ENCODE measurements at regions not wholly inside any gene's neighbourhood (a gene's known extent, or its start where the extent isn't known, plus 50 kb on each side); places are given as distances from the start of the nearest gene placed in this dataset.
A peak's percentile ranks its signal among the peaks of the same experiment; 100 is the strongest.

DNA sequence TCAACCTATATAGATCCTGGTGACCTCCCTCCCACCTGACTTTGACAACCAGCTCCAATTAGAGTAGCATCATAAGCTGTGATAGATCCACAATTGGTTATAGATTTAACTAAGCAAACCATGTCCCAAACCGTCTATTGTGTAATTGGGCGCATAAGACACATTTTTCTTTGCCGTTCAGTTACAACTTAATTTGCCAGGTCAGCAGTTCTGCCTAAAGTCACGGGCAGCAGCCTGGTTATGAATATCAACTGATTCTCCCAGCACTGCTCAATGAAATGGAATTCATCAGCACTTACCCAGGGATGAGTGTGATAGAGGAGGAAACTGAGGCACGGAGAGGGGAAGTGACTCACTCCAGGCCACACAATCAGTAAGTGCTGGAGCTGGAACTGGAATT lies 73.4 kb downstream of the KLHDC7A start:
- POLR2A ChIA-PET (ENCODE audit: unreplicated experiment): no interaction called here
- H4K20me1 ChIP-seq (ENCODE audit: insufficient read depth, low read length): no peaks in the 10 kb centered on the region
- no peak overlapping the region for H3K23ac ChIP-seq (ENCODE audit: low read depth, low read length)
- no peak overlapping the region for H3K18ac ChIP-seq (ENCODE audit: low read depth, low read length)
- ATAC-seq (ENCODE audit: low read depth): no peak
- in situ Hi-C loops (cut with MboI; ENCODE audit: low sequenced_read_pairs) (no loop called here), intact Hi-C loops (cut with micrococcal nuclease) (no loop called here), dilution Hi-C loops (cut with HindIII; ENCODE audit: low sequenced_read_pairs, unreplicated experiment) (no loop called here)
- DNase-seq: no peak
- no peak overlapping the region for H3K56ac ChIP-seq (ENCODE audit: extremely low read depth, insufficient read depth, low read length)
- no peak overlapping the region for H3K27ac ChIP-seq (ENCODE audit: insufficient read depth, low read length)
- no CpG with 5 or more reads among the region's 5 CpGs for WGBS, 2 experiments (ENCODE audit: extremely low coverage in 2 of 2, insufficient read length in 1 of 2)
- peaks cover 1% of the 10 kb centered on the region; the same call in 1 of the 2 replicates for H3K27me3 ChIP-seq (ENCODE audit: control insufficient read depth, insufficient read depth, low read length)
- H3K4me3 ChIP-seq (ENCODE audit: insufficient read depth, low read depth, low read length): no peak overlapping the region
- H3K4me1 ChIP-seq (ENCODE audit: control insufficient read depth, insufficient read depth, low read length): no peaks in the 10 kb centered on the region
- H3K36me3 ChIP-seq (ENCODE audit: control insufficient read depth, insufficient read depth, low read length): no peaks in the 10 kb centered on the region
- CTCF ChIA-PET: interaction anchor here (0.6 kb wide), 1 partner anchor 22 kb away, joined by 3 read pairs; no protein-coding TSS in a partner anchor
- no peak overlapping the region for H2AFZ ChIP-seq (replicated peaks; ENCODE audit: low read length, poor library complexity)
- H4K91ac ChIP-seq (ENCODE audit: insufficient read depth, low read depth, low read length): no peak overlapping the region
- no peak overlapping the region for H4K8ac ChIP-seq (ENCODE audit: low read depth in 2 of 2, low read length in 2 of 2)
- H3K4ac ChIP-seq (ENCODE audit: low read depth, low read length): no peak overlapping the region
- no peaks in the 10 kb centered on the region for H3K9me1 ChIP-seq (ENCODE audit: insufficient read depth, low read length)
- H2AK5ac ChIP-seq (ENCODE audit: low read depth, low read length): no peak overlapping the region
- H2BK20ac ChIP-seq (ENCODE audit: low read depth, low read length): no peak overlapping the region
- H3K9ac ChIP-seq (ENCODE audit: low read depth, low read length): no peak overlapping the region
- no peak overlapping the region for H3K14ac ChIP-seq (replicated peaks; ENCODE audit: low read depth, low read length)
- no TSS peak for BruUV-seq (replicated peaks)
- H2AK9ac ChIP-seq (replicated peaks; ENCODE audit: low read depth, low read length, poor library complexity): no peak overlapping the region
- no peaks in the 10 kb centered on the region for H3K9me3 ChIP-seq (ENCODE audit: control insufficient read depth, insufficient read depth, low read length)
- H2BK5ac ChIP-seq (ENCODE audit: low read depth, low read length, poor library complexity, severe bottlenecking): no peak overlapping the region
- no peak overlapping the region for H2BK15ac ChIP-seq (ENCODE audit: low read depth, low read length)
- no peak for TF ChIP-seq NFE2L2 (IDR thresholded peaks at IDR 0.05; ENCODE audit: low read depth, low read length)
- TF ChIP-seq SMC3 (IDR thresholded peaks at IDR 0.05; ENCODE audit: low read depth, low read length): no peak
- TF ChIP-seq ELK1 (IDR thresholded peaks at IDR 0.05; ENCODE audit: borderline replicate concordance, low read depth, low read length): no peak
- TF ChIP-seq RFX5 (IDR thresholded peaks at IDR 0.05; ENCODE audit: low read depth, low read length): no peak
- TF ChIP-seq MAFK (IDR thresholded peaks at IDR 0.05; ENCODE audit: low read depth, low read length): peak; percentile 98
- TF ChIP-seq, protein P1, sequence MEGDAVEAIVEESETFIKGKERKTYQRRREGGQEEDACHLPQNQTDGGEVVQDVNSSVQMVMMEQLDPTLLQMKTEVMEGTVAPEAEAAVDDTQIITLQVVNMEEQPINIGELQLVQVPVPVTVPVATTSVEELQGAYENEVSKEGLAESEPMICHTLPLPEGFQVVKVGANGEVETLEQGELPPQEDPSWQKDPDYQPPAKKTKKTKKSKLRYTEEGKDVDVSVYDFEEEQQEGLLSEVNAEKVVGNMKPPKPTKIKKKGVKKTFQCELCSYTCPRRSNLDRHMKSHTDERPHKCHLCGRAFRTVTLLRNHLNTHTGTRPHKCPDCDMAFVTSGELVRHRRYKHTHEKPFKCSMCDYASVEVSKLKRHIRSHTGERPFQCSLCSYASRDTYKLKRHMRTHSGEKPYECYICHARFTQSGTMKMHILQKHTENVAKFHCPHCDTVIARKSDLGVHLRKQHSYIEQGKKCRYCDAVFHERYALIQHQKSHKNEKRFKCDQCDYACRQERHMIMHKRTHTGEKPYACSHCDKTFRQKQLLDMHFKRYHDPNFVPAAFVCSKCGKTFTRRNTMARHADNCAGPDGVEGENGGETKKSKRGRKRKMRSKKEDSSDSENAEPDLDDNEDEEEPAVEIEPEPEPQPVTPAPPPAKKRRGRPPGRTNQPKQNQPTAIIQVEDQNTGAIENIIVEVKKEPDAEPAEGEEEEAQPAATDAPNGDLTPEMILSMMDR (conservative IDR thresholded peaks at IDR 0.05; ENCODE audit: low read depth, low read length): no peak
- no peak overlapping the region for H2BK120ac ChIP-seq (ENCODE audit: low read depth, low read length)
- H3K4me2 ChIP-seq (ENCODE audit: low read depth, low read length): no peak overlapping the region
- no peak overlapping the region for H4K5ac ChIP-seq (ENCODE audit: low read depth, low read length)
- H3K79me1 ChIP-seq (ENCODE audit: low read depth in 1 of 2, low read length in 2 of 2): no peaks in the 10 kb centered on the region
